ENCODE measurements at regions not wholly inside any gene's neighbourhood (a gene's known extent, or its start where the extent isn't known, plus 50 kb on each side); places are given as distances from the start of the nearest gene placed in this dataset.

- Histone ChIP-seq H3K4me2 (ENCODE audit: low read depth, low read length) (no peak overlapping the region), H3K18ac (ENCODE audit: low read depth, low read length) (no peak overlapping the region), H2BK120ac (ENCODE audit: low read depth, low read length) (no peak overlapping the region), H3K27ac (ENCODE audit: insufficient read depth, low read length) (no peak overlapping the region), H3K4ac (ENCODE audit: low read depth, low read length) (no peak overlapping the region), H2BK5ac (ENCODE audit: low read depth, low read length, poor library complexity, severe bottlenecking) (no peak overlapping the region), H4K5ac (ENCODE audit: low read depth, low read length) (no peak overlapping the region), H3K9me1 (ENCODE audit: insufficient read depth, low read length) (no peaks in the 10 kb centered on the region), H2AK5ac (ENCODE audit: low read depth, low read length) (no peak overlapping the region), H3K4me1 (ENCODE audit: control insufficient read depth, insufficient read depth, low read length) (no peaks in the 10 kb centered on the region), H3K27me3 (ENCODE audit: control insufficient read depth, insufficient read depth, low read length) (no peaks in the 10 kb centered on the region), H3K36me3 (ENCODE audit: control insufficient read depth, insufficient read depth, low read length) (no peaks in the 10 kb centered on the region), H3K79me1 (ENCODE audit: low read depth in 1 of 2, low read length in 2 of 2) (no peaks in the 10 kb centered on the region), H4K20me1 (ENCODE audit: insufficient read depth, low read length) (no peaks in the 10 kb centered on the region), H2AK9ac (replicated peaks; ENCODE audit: low read depth, low read length, poor library complexity) (no peak overlapping the region), H3K9ac (ENCODE audit: low read depth, low read length) (no peak overlapping the region), H3K56ac (ENCODE audit: extremely low read depth, insufficient read depth, low read length) (no peak overlapping the region), H3K9me3 (ENCODE audit: control insufficient read depth, insufficient read depth, low read length) (no peaks in the 10 kb centered on the region), H2AFZ (replicated peaks; ENCODE audit: low read length, poor library complexity) (no peak overlapping the region), H3K23ac (ENCODE audit: low read depth, low read length) (no peak overlapping the region), H3K4me3 (ENCODE audit: insufficient read depth, low read depth, low read length) (no peak overlapping the region), H3K14ac (replicated peaks; ENCODE audit: low read depth, low read length) (no peak overlapping the region), H2BK15ac (ENCODE audit: low read depth, low read length) (no peak overlapping the region), H4K91ac (ENCODE audit: insufficient read depth, low read depth, low read length) (no peak overlapping the region), H4K8ac (ENCODE audit: low read depth in 2 of 2, low read length in 2 of 2) (no peak overlapping the region), H2BK20ac (ENCODE audit: low read depth, low read length) (no peak overlapping the region)
- no TSS peak for BruUV-seq (replicated peaks)
- in situ Hi-C loops (cut with MboI; ENCODE audit: low sequenced_read_pairs) (loop anchor here (10.0 kb wide), 1 partner anchor 811 kb away; no protein-coding TSS in a partner anchor), intact Hi-C loops (cut with micrococcal nuclease) (no loop called here), dilution Hi-C loops (cut with HindIII; ENCODE audit: low sequenced_read_pairs, unreplicated experiment) (no loop called here)
- CTCF ChIA-PET, result interaction anchor here (0.7 kb wide), 1 partner anchor 620 kb away, joined by 5 read pairs; no protein-coding TSS in a partner anchor
- WGBS, 2 experiments (ENCODE audit: extremely low coverage in 2 of 2, insufficient read length in 1 of 2), result no CpG with 5 or more reads among the region's 2 CpGs
- no peak for ATAC-seq (ENCODE audit: low read depth)
- TF ChIP-seq CEBPB (IDR thresholded peaks at IDR 0.05; ENCODE audit: low read depth, low read length) (no peak), NFE2L2 (IDR thresholded peaks at IDR 0.05; ENCODE audit: low read depth, low read length) (no peak), ELK1 (IDR thresholded peaks at IDR 0.05; ENCODE audit: borderline replicate concordance, low read depth, low read length) (no peak), RAD21 (IDR thresholded peaks at IDR 0.05; ENCODE audit: low read length) (no peak), MAZ (IDR thresholded peaks at IDR 0.05; ENCODE audit: borderline replicate concordance, low read depth, low read length) (no peak), BHLHE40 (IDR thresholded peaks at IDR 0.05; ENCODE audit: low read depth, low read length) (no peak), CHD1 (IDR thresholded peaks at IDR 0.05; ENCODE audit: low read depth, low read length) (no peak), MAFK (IDR thresholded peaks at IDR 0.05; ENCODE audit: low read depth, low read length) (no peak), MXI1 (IDR thresholded peaks at IDR 0.05; ENCODE audit: borderline replicate concordance, low read depth, low read length) (no peak), SMC3 (IDR thresholded peaks at IDR 0.05; ENCODE audit: low read depth, low read length) (no peak)
- peak; percentile 11 for DNase-seq
- POLR2A ChIA-PET (ENCODE audit: unreplicated experiment), result no interaction called here
Observed at GRCh38 chr3:168863561-168863960, 767.8 kb upstream of the GOLIM4 start.
